Breast epithelium (tissue), 3 donors: ENCODE measurements at regions not wholly inside any gene's neighbourhood (a gene's known extent, or its start where the extent isn't known, plus 50 kb on each side); places are given as distances from the start of the nearest gene placed in this dataset.

Source experiments
- CTCF ChIP-seq, 3 donors: fragments of 450-650 bp; IDR thresholded peaks; one replicate each; pipeline ENCODE4 v1.5.1; 2016 to 2017; ENCODE audit warnings: antibody characterized with exemption in 3 of 3, mild to moderate bottlenecking in 3 of 3, moderate library complexity in 3 of 3
- POLR2A ChIP-seq: fragments of 450-650 bp; IDR thresholded peaks from one replicate; pipeline ENCODE4 v1.6.1; 2016; ENCODE audit warnings: antibody characterized with exemption, mild to moderate bottlenecking, moderate library complexity

- TF ChIP-seq CTCF (IDR thresholded peaks at IDR 0.05) (no peak), POLR2A (no peak)
Measured at GRCh38 chr6:159608961-159609651, 83.9 kb downstream of the SOD2 start.
